Hepatocyte (in vitro differentiated cells): ENCODE measurements at regions not wholly inside any gene's neighbourhood (a gene's known extent, or its start where the extent isn't known, plus 50 kb on each side); places are given as distances from the start of the nearest gene placed in this dataset.

Experiments
- DNase-seq: peaks from one replicate; pipeline ENCODE4 v3.0.0-alpha.2; 2016; ENCODE audit warnings: low spot score
- H2AFZ ChIP-seq: fragments of 200-600 bp; sonication (generic); 2 replicates; pipeline ENCODE4 v1.6.0; 2016; ENCODE audit warnings: antibody characterized with exemption, mild to moderate bottlenecking
- H3K27ac ChIP-seq: fragments of 200-600 bp; sonication (generic); 2 replicates; pipeline ENCODE4 v1.5.1; 2016; ENCODE audit warnings: mild to moderate bottlenecking
- H3K27me3 ChIP-seq: fragments of 200-600 bp; sonication (generic); 2 replicates; pipeline ENCODE4 v1.6.1; 2016
- H3K36me3 ChIP-seq: fragments of 200-600 bp; sonication (generic); replicated peaks from 2 replicates; pipeline ENCODE4 v1.5.1; 2016; ENCODE audit warnings: low read depth; ENCODE audit not compliant: insufficient read depth
- H3K4me1 ChIP-seq: fragments of 200-600 bp; sonication (generic); 2 replicates; pipeline ENCODE4 v1.5.1; 2016; ENCODE audit warnings: mild to moderate bottlenecking, moderate library complexity; ENCODE audit not compliant: insufficient read depth
- H3K4me2 ChIP-seq: fragments of 200-600 bp; sonication (generic); 2 replicates; pipeline ENCODE4 v1.6.0; 2016
- H3K4me3 ChIP-seq: fragments of 200-600 bp; sonication (generic); 2 replicates; pipeline ENCODE4 v1.5.1; 2016; ENCODE audit warnings: mild to moderate bottlenecking
- H3K79me2 ChIP-seq: fragments of 200-600 bp; sonication (generic); 2 replicates; pipeline ENCODE4 v1.6.0; 2017; ENCODE audit warnings: mild to moderate bottlenecking
- H3K9me2 ChIP-seq: fragments of 200-600 bp; sonication (generic); replicated peaks from 2 replicates; pipeline ENCODE4 v1.6.0; 2017; ENCODE audit warnings: mild to moderate bottlenecking; ENCODE audit not compliant: insufficient read depth
- H3K9me3 ChIP-seq: fragments of 200-600 bp; sonication (generic); 2 replicates; pipeline ENCODE4 v1.5.1; 2016; ENCODE audit warnings: low read depth, mild to moderate bottlenecking
- H4K20me1 ChIP-seq: fragments of 200-600 bp; sonication (generic); 2 replicates; pipeline ENCODE4 v1.6.0; 2016; ENCODE audit warnings: mild to moderate bottlenecking; ENCODE audit not compliant: insufficient read depth, poor library complexity, severe bottlenecking
- EZH2 ChIP-seq: fragments of 200-600 bp; sonication (generic); IDR thresholded peaks from 2 replicates; pipeline ENCODE4 v1.6.1; 2016; ENCODE audit warnings: antibody characterized with exemption, mild to moderate bottlenecking, borderline replicate concordance
- EZH2phosphoT487 ChIP-seq: fragments of 200-600 bp; sonication (generic); IDR thresholded peaks from one replicate; pipeline ENCODE4 v1.6.1; 2018; ENCODE audit warnings: antibody characterized with exemption, mild to moderate bottlenecking, low read depth, moderate library complexity; ENCODE audit not compliant: unreplicated experiment, severe bottlenecking
- WGBS: methylation state at CpG from one replicate; pipeline ENCODE4 v1.1.6; 2016; ENCODE audit warnings: low lambda C conversion rate; ENCODE audit errors: missing lambda C conversion rate; 5-methylcytosine and 5-hydroxymethylcytosine counted together
- TF ChIP-seq, protein P1 (sequence below): fragments of 200-600 bp; sonication (generic); IDR thresholded peaks from 2 replicates; pipeline ENCODE4 v1.5.1; 2016; ENCODE audit warnings: antibody characterized with exemption, mild to moderate bottlenecking; ENCODE audit not compliant: poor library complexity

DNA sequence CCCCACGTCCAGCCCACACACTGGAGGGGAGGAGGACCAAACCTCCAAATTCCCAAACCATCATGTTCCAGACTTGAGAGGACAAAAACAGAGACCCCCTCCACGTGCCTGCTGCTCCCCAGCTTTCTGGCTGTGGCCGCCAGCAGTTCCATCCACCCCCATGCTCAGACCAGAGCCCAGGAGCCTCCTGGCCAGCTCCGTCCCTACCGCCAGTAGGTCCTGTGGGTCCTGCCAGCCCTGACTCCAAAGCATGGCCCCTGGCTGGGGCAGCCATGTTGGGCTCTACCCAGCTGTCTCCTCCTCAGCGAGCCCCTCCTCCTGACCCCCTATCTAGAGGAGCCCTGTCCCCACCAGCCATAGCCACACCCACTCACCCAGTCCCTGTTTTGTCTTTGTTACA, 227.3 kb upstream of the RTL1 start:
- Histone ChIP-seq H3K79me2 (no peaks in the 10 kb centered on the region), H3K9me2 (no peaks in the 10 kb centered on the region), H3K27me3 (no peaks in the 10 kb centered on the region), H3K4me2 (no peak overlapping the region), H3K27ac (no peak overlapping the region), H3K9me3 (no peaks in the 10 kb centered on the region), H4K20me1 (no peaks in the 10 kb centered on the region), H3K4me3 (no peak overlapping the region), H2AFZ (no peak overlapping the region), H3K36me3 (no peaks in the 10 kb centered on the region), H3K4me1 (peaks cover 13% of the 10 kb centered on the region)
- no peak for DNase-seq
- 85% methylated on average over 6 of the region's 6 CpGs for WGBS
- TF ChIP-seq EZH2, result no peak
- TF ChIP-seq, protein P1, sequence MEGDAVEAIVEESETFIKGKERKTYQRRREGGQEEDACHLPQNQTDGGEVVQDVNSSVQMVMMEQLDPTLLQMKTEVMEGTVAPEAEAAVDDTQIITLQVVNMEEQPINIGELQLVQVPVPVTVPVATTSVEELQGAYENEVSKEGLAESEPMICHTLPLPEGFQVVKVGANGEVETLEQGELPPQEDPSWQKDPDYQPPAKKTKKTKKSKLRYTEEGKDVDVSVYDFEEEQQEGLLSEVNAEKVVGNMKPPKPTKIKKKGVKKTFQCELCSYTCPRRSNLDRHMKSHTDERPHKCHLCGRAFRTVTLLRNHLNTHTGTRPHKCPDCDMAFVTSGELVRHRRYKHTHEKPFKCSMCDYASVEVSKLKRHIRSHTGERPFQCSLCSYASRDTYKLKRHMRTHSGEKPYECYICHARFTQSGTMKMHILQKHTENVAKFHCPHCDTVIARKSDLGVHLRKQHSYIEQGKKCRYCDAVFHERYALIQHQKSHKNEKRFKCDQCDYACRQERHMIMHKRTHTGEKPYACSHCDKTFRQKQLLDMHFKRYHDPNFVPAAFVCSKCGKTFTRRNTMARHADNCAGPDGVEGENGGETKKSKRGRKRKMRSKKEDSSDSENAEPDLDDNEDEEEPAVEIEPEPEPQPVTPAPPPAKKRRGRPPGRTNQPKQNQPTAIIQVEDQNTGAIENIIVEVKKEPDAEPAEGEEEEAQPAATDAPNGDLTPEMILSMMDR, result no peak

DNA sequence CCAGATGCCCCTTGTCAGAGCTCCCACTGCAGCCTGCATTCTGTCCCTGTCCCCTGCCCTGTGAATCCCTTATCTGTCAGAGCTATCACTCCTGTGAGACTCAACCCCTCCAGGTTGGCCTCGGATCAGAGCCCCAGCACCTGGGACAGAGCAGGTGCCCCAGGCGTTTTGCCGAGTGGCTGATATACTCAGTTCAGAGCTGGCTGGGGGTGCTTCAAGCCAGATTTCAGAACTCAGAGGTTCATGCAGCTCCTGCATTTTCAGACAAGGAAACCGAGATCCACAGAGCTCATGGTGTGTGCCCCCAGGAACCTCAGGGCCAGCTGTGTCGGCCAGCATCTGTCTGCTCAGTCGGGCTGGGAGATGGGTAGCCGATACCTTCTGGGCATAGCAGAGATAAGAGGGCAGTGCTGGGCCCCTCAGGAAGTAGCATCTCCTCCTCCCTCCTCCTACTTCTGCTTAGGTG, 228.0 kb upstream of the RTL1 start:
- Histone ChIP-seq H3K9me3 (no peaks in the 10 kb centered on the region), H4K20me1 (no peaks in the 10 kb centered on the region), H3K79me2 (no peaks in the 10 kb centered on the region), H3K27ac (no peak overlapping the region), H3K36me3 (no peaks in the 10 kb centered on the region), H3K9me2 (no peaks in the 10 kb centered on the region), H3K4me3 (no peak overlapping the region), H2AFZ (no peak overlapping the region), H3K27me3 (no peaks in the 10 kb centered on the region), H3K4me2 (no peak overlapping the region), H3K4me1 (peaks cover 13% of the 10 kb centered on the region)
- DNase-seq, result no peak
- TF ChIP-seq, protein P1, result no peak
- no peak for TF ChIP-seq EZH2
- no peak for TF ChIP-seq EZH2phosphoT487
- WGBS, result 58% methylated on average over 7 of the region's 7 CpGs

DNA sequence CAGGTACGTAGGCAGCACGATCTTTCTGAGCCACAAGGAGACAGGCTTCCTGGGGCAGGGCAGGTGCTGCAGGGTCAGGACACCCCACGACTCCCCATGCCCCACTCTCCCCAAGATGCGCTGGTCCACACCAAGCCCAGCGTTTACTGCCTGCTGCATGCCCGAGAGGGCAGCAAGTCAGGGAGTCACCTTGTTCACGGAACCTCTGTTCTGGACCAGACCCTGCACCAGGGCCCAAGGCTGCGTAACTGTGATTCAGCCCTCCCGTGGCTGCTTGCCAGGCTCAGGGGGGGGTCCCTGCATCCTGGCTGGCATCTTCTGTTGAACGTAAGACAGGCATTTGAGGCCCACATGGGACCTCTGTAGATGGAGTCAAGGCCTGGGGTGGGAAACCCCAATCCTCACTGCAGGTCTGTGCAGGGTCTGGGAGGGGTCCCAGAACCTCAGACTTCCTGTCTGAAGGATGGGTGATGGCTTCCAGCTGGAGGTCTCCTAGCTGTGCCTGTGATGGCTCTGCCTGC, 228.6 kb upstream of the RTL1 start:
- no peaks in the 10 kb centered on the region for H3K9me2 ChIP-seq
- H3K4me2 ChIP-seq, result no peak overlapping the region
- no peak overlapping the region for H2AFZ ChIP-seq
- H4K20me1 ChIP-seq, result no peaks in the 10 kb centered on the region
- no peaks in the 10 kb centered on the region for H3K36me3 ChIP-seq
- H3K4me1 ChIP-seq, result peaks cover 10% of the 10 kb centered on the region
- DNase-seq, result no peak
- no peak overlapping the region for H3K27ac ChIP-seq
- no peak overlapping the region for H3K4me3 ChIP-seq
- H3K27me3 ChIP-seq, result no peaks in the 10 kb centered on the region
- H3K9me3 ChIP-seq, result no peaks in the 10 kb centered on the region
- H3K79me2 ChIP-seq, result no peaks in the 10 kb centered on the region
- TF ChIP-seq EZH2phosphoT487, result no peak
- no peak for TF ChIP-seq EZH2
- TF ChIP-seq, protein P1, result no peak
- WGBS, result 75% methylated on average over 10 of the region's 10 CpGs

DNA sequence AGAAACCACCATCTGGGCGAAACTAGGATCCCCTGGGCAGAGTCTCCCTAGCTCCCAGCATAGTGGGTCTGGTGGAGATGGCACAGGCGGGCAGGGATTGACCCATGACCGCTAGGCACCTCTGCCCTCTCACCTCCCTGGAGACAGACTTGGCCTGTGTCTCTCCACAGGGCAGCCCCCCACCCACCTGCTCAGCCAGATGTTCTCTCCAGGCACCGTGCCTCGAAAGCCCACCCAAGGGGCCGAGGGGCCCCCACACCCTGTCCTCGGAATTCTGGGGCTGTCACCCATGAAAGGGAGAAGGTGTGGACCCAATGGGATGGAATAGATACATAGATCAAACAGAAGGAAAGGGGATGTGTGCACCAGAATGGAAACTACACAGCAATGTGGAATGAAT, 229.1 kb upstream of the RTL1 start:
- TF ChIP-seq EZH2, result no peak
- TF ChIP-seq EZH2phosphoT487, result no peak
- TF ChIP-seq, protein P1, result no peak
- no peaks in the 10 kb centered on the region for H3K9me3 ChIP-seq
- no peaks in the 10 kb centered on the region for H3K36me3 ChIP-seq
- WGBS, result 80% methylated on average over 6 of the region's 7 CpGs
- H2AFZ ChIP-seq, result no peak overlapping the region
- no peaks in the 10 kb centered on the region for H3K79me2 ChIP-seq
- no peak overlapping the region for H3K4me2 ChIP-seq
- H4K20me1 ChIP-seq, result no peaks in the 10 kb centered on the region
- H3K4me3 ChIP-seq, result no peak overlapping the region
- H3K9me2 ChIP-seq, result no peaks in the 10 kb centered on the region
- H3K4me1 ChIP-seq, result peaks cover 10% of the 10 kb centered on the region
- no peak overlapping the region for H3K27ac ChIP-seq
- no peaks in the 10 kb centered on the region for H3K27me3 ChIP-seq
- DNase-seq, result no peak
